Left lung (tissue), 4 donors: ENCODE measurements at regions not wholly inside any gene's neighbourhood (a gene's known extent, or its start where the extent isn't known, plus 50 kb on each side); places are given as distances from the start of the nearest gene placed in this dataset.

ENCODE experiments used
- ATAC-seq: fragments of 200-7000 bp; cut with Tn5 transposase; one replicate; pipeline ENCODE4 v1.9.1; 2020; ENCODE audit warnings: moderate library complexity
- DNase-seq, 4 donors: peaks; one replicate each; pipeline ENCODE4 v3.0.0-alpha.2; 2013 to 2020
- H3K27ac ChIP-seq, 2 donors: fragments of 200-600 bp; sonication (generic) in 1 of 2; one replicate each; pipeline versions ENCODE4 v1.5.0 to v1.8.0; 2020 to 2021
- H3K27me3 ChIP-seq, 2 donors: fragments of 200-600 bp; sonication (generic) in 1 of 2; one replicate each; pipeline versions ENCODE4 v1.5.0 to v1.8.0; 2020 to 2021
- H3K36me3 ChIP-seq, 2 donors: fragments of 200-600 bp; sonication (generic) in 1 of 2; one replicate each; pipeline versions ENCODE4 v1.5.0 to v1.8.0; 2020 to 2021
- H3K4me1 ChIP-seq, 2 donors: fragments of 200-600 bp; one replicate each; pipeline ENCODE4 v1.8.0; 2021
- H3K4me3 ChIP-seq, 2 donors: fragments of 200-600 bp; sonication (generic) in 1 of 2; one replicate each; pipeline versions ENCODE4 v1.5.0 to v1.8.0; 2020 to 2021; ENCODE audit warnings: mild to moderate bottlenecking in 1 of 2
- H3K9me3 ChIP-seq, 2 donors: fragments of 200-600 bp; sonication (generic) in 1 of 2; one replicate each; pipeline versions ENCODE4 v1.5.0 to v1.8.0; 2020 to 2021
- CTCF ChIP-seq, 2 donors: fragments of 200-600 bp; sonication (generic) in 1 of 2; IDR thresholded peaks; one replicate each; pipeline versions ENCODE4 v1.5.0 to v1.8.0; 2021; ENCODE audit warnings: antibody characterized with exemption in 2 of 2
- intact Hi-C, 2 donors: fragments of 100-400 bp; cut with DNase I; formaldehyde crosslinking; loops; one replicate each; pipeline versions ENCODE4 v1.11.2 to v1.14.2; 2022
- donor health status: DM: no; HTN: yes; CAD: no.
- donor health status: DM: no; HTN: no; CAD: no.

GRCh38 chr14:96979611-96980074 lies 182.5 kb downstream of the VRK1 start:
- intact Hi-C loops: no loop called here
- ATAC-seq: no peak
- Histone ChIP-seq H3K27ac (no peak overlapping the region), H3K27me3 (peaks cover 0 to 20% of the 10 kb centered on the region in 2 donors), H3K4me1 (no peaks in the 10 kb centered on the region), H3K4me3 (no peak overlapping the region), H3K9me3 (peaks cover 0 to 12% of the 10 kb centered on the region in 2 donors), H3K36me3 (no peaks in the 10 kb centered on the region)
- no peak for TF ChIP-seq CTCF (IDR thresholded peaks at IDR 0.05)
- DNase-seq: peak in 1 of 4 donors; percentile 53

GRCh38 chr14:96980835-96981234 lies 183.7 kb downstream of the VRK1 start:
- TF ChIP-seq CTCF (IDR thresholded peaks at IDR 0.05): no peak
- ATAC-seq (no peak), DNase-seq (no peak)
- H3K36me3 ChIP-seq: no peaks in the 10 kb centered on the region
- H3K9me3 ChIP-seq: no peaks in the 10 kb centered on the region
- intact Hi-C loops: no loop called here
- peaks cover 0 to 20% of the 10 kb centered on the region in 2 donors for H3K27me3 ChIP-seq
- no peak overlapping the region for H3K27ac ChIP-seq
- no peak overlapping the region for H3K4me3 ChIP-seq
- no peaks in the 10 kb centered on the region for H3K4me1 ChIP-seq

- no peak for ATAC-seq
- Histone ChIP-seq H3K9me3 (no peaks in the 10 kb centered on the region), H3K36me3 (no peaks in the 10 kb centered on the region), H3K27me3 (no peaks in the 10 kb centered on the region), H3K27ac (no peak overlapping the region), H3K4me1 (no peaks in the 10 kb centered on the region), H3K4me3 (no peak overlapping the region)
- DNase-seq: no peak
- no peak for TF ChIP-seq CTCF (IDR thresholded peaks at IDR 0.05)
- intact Hi-C loops: no loop called here
Observed at GRCh38 chr14:96986256-96987085, 189.3 kb downstream of the VRK1 start.

- no peak for ATAC-seq
- no peaks in the 10 kb centered on the region for H3K36me3 ChIP-seq
- no peak overlapping the region for H3K27ac ChIP-seq
- DNase-seq: no peak
- intact Hi-C loops: no loop called here
- H3K27me3 ChIP-seq: no peaks in the 10 kb centered on the region
- H3K4me1 ChIP-seq: no peaks in the 10 kb centered on the region
- no peak overlapping the region for H3K4me3 ChIP-seq
- H3K9me3 ChIP-seq: no peaks in the 10 kb centered on the region
- no peak for TF ChIP-seq CTCF (IDR thresholded peaks at IDR 0.05)
Observed at GRCh38 chr14:96987086-96987474, 189.9 kb downstream of the VRK1 start.

GRCh38 chr14:96987771-96988170 lies 190.6 kb downstream of the VRK1 start:
- intact Hi-C loops: no loop called here
- DNase-seq (no peak), ATAC-seq (no peak)
- Histone ChIP-seq H3K9me3 (no peaks in the 10 kb centered on the region), H3K36me3 (no peaks in the 10 kb centered on the region), H3K27ac (no peak overlapping the region), H3K27me3 (peaks cover 0 to under 1% of the 10 kb centered on the region in 2 donors), H3K4me3 (no peak overlapping the region), H3K4me1 (no peaks in the 10 kb centered on the region)
- TF ChIP-seq CTCF (IDR thresholded peaks at IDR 0.05): no peak
